Peyer's patch (tissue), 4 donors: ENCODE measurements at regions not wholly inside any gene's neighbourhood (a gene's known extent, or its start where the extent isn't known, plus 50 kb on each side); places are given as distances from the start of the nearest gene placed in this dataset.

Experiments
- POLR2A ChIP-seq, 2 donors: fragments of 450-650 bp; IDR thresholded peaks; one replicate each; pipeline ENCODE4 v1.5.1; 2017; ENCODE audit warnings: antibody characterized with exemption in 2 of 2, mild to moderate bottlenecking in 2 of 2, moderate library complexity in 2 of 2
- TF ChIP-seq, protein P1 (sequence below), 6 experiments: fragments of 450-650 bp in 4 of 6; fragments of 200-600 bp in 2 of 6; sonication (generic) in 1 of 6; IDR thresholded peaks; one replicate each; pipeline ENCODE4 v1.5.1; 2017 to 2019; ENCODE audit warnings: antibody characterized with exemption in 6 of 6, mild to moderate bottlenecking in 3 of 6, moderate library complexity in 1 of 6

DNA sequence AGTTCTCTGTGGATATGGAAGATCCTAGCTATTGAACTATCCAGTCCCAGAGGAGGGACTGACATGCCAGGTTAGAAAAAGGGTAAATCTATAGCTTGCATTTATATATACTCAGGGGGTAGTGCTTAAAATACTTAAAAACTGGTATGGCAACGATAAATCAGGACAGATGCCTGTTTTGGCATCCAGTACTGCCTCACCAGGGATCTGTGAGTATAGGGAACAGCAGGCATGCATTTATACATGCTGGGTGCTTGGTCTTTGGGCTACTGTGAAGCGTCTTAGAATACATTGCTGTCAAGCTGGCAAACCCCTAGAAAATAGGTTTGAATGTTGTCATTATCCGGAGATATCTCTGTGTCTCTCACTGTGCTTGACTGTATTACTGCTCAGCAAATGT, 94.2 kb upstream of the DRD2 start:
- TF ChIP-seq, protein P1, sequence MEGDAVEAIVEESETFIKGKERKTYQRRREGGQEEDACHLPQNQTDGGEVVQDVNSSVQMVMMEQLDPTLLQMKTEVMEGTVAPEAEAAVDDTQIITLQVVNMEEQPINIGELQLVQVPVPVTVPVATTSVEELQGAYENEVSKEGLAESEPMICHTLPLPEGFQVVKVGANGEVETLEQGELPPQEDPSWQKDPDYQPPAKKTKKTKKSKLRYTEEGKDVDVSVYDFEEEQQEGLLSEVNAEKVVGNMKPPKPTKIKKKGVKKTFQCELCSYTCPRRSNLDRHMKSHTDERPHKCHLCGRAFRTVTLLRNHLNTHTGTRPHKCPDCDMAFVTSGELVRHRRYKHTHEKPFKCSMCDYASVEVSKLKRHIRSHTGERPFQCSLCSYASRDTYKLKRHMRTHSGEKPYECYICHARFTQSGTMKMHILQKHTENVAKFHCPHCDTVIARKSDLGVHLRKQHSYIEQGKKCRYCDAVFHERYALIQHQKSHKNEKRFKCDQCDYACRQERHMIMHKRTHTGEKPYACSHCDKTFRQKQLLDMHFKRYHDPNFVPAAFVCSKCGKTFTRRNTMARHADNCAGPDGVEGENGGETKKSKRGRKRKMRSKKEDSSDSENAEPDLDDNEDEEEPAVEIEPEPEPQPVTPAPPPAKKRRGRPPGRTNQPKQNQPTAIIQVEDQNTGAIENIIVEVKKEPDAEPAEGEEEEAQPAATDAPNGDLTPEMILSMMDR (IDR thresholded peaks at IDR 0.05), result no peak
- TF ChIP-seq POLR2A (IDR thresholded peaks at IDR 0.05), result no peak
